COLO668 (cell line): ENCODE measurements at regions not wholly inside any gene's neighbourhood (a gene's known extent, or its start where the extent isn't known, plus 50 kb on each side); places are given as distances from the start of the nearest gene placed in this dataset.
"Not testable (repeated sequence)": the region's sequence is repeated elsewhere in the genome, so short reads cannot be mapped to it uniquely, and the experiment has no call there.

Experiments used
- DNase-seq: peaks from one replicate; lab custom pipeline; 2025; ENCODE audit not compliant: unreplicated experiment; lab: John Stamatoyannopoulos, UW

DNA sequence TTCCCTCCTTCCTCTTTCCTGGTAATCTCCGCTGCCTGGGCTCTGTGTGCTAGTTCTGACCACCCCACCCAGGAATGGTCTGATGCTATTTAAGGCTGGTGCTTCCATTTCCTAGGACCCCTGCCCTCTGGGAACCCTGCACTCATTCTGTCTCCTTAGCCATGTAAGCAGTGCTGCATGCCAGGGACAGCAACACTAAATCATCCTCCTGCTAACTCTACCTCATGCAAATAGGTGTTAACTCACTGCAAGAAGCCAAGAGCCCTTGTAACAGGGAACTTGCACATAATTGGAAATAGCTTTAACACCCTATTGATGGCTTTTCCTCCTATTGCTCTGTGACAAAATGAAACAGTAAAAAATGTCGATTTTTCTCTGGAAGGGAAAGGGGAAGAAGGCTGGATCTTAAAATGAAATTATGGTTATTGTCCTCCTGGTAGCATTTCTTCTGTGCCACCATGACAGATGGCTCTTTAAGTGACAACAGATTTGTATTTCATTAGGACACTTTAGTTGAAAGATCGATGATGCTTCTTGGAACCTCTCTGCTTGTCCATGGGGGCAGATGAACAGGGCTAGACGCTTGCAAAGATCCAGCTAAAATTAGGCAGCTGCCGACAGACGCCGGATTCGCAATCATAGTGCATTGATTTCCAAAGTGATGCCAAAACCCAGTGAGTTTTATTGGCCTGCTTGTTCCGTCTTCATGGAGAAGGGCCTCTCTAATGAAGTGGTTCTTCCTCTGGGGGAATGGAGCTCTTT lies 551.7 kb downstream of the MATN1 start:
- no peak for DNase-seq

DNA sequence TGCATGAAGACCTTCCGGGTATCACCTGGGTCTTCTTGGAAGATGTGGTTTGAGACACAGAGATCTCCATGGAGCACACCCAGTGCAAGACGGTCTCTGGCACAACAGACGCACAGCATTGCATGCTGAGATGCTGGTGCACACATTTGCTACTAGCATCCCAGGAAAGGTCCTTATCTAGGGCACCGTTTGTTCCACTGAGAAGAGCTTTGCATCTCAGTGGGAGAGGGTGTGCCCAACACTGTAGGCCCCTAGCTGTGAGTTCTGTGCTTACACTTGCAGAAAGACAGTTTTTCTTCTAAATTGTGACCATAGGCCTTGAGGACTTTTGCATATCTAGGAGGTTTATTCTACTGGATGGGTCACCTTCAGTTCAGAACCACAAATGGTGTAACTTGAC lies 554.1 kb downstream of the MATN1 start:
- DNase-seq: no peak

DNA sequence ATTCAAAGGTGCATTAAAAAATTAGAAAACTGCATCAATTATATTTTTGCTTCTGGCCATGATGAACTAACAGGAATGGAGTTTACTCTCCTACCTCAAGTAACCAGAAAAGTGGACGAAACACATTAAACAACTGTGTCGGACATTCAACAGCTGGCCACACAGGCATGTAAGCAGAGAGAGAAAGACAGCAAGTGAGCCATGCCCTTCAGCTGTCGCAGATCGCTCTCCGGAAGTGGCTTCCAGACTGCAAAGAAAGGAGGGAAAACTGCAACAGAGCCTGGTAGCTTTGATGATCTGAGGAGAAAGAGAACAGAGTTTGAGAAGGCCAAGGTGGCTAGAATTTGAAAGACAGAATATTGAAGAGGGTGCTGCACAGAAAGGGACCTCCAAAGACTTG lies 557.2 kb downstream of the MATN1 start:
- DNase-seq: no peak

GRCh38 chr1:30165116-30165515 lies 558.3 kb downstream of the MATN1 start:
- DNase-seq: no peak

DNA sequence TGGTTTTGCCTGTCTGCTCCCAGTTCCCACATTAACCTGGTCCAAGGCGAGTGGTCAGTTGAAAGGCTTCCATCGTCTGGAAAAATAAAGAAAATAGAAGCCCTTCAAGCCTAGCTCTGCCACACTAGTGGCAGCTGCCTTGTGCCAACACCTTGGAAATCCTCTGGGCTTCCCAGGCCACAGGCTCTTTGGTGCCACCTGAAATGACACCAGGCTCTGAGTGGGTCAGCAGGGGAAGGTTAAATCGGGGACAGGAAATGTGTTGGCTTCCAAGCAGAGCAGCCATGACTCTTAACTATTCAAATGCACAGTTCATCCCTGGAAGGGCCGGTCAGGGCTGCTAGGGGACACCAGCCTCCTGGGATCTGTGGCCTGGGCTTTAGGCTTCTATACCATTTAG lies 558.7 kb downstream of the MATN1 start:
- DNase-seq: no peak

DNA sequence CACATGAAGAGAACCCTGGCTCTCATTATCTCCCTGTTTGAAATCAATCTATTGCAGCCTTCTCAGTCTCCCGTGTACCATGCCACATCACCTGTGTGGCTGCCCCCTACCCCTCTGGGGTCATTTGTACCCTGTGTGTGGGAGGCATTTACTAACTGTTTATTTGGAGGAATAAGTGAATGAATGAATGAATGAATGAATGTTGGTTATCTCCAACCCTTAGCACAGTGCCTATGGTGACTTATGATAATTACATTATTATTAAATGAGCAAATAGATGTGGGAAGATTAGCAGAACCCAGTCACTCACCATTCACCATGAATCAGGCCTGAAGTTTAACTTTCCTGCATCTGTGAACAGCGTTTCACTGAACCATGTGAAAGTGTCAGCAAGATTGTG lies 560.8 kb downstream of the MATN1 start:
- no peak for DNase-seq

- no peak for DNase-seq
Measured at GRCh38 chr1:30161953-30162352, 561.4 kb downstream of the MATN1 start.

- DNase-seq: no peak
Measured at GRCh38 chr1:30160999-30161689, 562.2 kb downstream of the MATN1 start.

DNA sequence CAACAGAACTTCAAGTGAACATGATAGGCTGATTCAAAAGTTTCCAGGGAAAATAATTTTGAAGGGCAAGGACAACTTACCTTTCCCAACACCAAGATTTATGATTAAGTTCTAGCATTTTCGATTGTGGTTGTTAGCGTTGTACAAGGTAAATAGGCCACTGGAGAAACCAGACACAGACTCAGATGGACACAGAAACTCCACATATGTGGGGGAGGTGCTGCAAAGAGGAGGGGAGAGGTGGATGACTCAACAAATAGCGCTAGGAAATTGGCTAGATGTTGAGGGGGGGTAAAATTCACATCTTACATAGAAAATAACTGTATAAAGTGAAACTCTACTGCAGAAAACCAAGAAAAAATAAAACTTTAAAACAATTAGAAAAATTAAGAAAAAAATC lies 564.4 kb downstream of the MATN1 start:
- no peak for DNase-seq

DNA sequence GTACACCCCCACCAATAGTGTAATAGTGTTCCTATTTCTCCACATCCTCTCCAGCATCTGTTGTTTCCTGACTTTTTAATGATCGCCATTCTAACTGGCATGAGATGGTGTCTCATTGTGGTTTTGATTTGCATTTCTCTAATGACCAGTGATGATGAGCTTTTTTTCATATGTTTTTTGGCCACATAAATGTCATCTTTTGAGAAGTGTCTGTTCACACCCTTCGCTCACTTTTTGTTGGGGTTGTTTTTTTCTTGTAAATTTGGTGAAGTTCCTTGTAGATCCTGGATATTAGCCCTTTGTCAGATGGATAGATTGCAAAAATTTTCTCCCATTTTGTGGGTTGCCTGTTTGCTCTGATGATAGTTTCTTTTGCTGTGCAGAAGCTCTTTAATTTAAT lies 567.7 kb downstream of the MATN1 start:
- not testable (repeated sequence) for DNase-seq

GRCh38 chr1:30155253-30155652 lies 568.1 kb downstream of the MATN1 start:
- DNase-seq: not testable (repeated sequence)

DNA sequence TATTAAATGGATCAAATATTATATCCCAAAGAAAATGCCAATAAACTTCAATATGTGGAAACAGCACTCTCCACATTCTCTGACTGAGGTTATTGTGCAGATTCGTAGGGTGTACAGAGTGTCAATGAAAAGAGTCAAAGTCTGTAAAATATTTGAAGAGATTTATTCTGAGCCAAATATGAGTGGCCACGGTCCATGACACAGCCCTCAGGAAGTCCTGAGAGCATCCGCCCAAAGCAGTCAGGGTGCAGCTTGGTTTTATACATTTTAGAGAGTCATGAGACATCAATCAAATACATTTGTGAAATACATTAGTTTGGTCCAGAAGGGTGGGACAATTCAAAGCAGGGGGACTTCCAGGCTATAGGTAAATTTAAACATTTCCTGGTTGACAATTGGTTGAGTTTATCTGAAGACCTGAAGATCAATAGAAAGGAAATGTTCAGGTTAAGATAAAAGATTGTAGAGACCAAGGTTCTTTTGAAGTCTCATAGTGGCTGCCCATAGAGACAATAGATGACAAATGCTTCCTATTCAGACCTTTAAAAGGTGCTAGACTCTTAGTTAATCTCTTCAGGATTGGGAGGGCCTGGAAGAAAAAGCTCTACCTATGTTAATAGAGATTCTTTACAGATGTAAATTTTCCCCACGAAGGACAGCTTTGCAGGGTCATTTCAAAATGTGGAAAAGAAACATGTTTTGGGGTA lies 569.5 kb downstream of the MATN1 start:
- no peak for DNase-seq

GRCh38 chr1:30151826-30152225 lies 571.6 kb downstream of the MATN1 start:
- DNase-seq: no peak

- DNase-seq: no peak
Measured at GRCh38 chr1:30151119-30151518, 572.3 kb downstream of the MATN1 start.

DNA sequence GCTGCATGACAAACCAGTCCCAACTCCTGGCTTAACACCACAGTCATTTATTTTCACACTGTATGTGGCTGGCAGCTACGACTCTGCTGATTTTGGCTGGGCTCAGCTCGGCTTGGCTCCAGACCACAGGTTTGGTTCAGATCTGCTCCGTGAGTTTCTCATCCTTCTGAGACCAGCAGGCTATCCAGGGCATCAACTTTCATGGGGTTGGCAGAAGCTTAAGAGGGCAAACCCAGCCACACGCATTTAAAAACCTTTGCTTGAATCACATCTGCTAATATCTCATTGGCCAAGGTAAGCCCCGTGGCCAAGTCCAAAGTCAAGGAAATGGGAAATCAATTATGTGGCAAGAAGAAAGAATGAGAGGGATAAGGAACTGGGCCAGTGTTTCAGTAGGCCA lies 574.2 kb downstream of the MATN1 start:
- no peak for DNase-seq

DNA sequence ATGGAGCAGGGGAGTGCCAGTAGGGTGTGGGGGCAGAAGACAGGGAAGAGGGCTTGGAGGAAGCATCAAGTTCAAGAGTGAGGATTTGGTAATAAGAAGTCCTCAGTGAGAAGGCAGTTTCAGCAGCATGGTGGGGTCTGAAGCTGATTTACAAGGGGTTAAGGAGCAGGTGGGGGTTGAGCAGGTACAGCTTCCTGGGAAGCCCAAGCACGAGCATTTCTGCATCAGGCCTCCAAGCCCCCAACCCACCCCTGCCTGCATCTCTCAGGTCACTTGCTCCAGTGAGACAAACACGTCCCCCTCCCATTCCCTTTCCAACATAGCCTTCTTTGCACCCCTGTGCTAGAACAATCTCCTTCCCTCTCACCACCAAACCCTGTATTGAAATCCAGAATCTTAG lies 574.7 kb downstream of the MATN1 start:
- DNase-seq: no peak

- DNase-seq: no peak
Measured at GRCh38 chr1:30147188-30147587, 576.2 kb downstream of the MATN1 start.

DNA sequence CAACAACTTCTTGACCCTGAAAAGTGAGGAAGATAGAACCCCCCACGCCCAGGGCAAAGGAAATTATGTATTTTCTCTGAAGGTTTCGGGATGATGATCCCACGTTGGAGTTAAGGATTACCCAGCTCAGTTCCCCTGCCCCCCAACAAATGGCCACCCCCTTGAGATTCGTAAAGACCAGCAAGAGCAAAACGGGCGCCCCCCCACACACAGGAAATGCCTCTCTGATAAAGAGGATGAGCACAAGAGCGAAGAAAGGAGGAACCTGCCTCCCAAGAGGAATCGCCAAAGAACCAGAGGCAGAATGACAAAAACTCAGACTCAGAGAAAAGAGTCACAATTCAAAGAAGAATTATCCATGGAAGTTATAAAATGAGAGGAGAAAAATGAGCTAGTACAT lies 576.9 kb downstream of the MATN1 start:
- DNase-seq: no peak

DNA sequence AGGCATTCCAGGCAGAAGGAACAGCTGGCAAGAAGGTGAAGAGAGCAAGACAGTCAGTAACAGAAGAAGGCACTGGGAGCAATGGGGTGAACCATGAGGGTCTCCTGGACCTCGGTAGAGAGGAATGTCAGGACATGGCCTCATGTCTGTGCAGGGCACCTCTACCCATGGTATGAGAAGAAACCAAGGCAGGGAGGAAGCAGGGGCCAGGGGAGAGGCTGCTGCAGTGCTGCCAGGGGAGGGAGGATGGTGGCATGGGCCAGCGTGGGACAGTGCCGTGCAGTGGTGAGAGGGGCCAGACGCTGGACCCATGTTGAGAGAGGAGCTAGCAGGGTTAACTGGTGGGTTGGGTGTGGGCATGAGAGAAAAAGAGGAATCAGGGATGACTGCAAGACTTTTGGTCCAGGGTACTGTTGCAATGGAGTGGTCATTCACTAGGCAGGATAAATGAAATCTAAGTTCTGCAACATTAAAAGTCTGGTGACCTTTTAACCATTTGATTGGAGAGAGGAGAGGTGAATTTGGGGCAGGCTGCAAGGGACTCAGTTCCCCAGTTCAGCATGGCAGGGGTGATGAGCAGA lies 577.6 kb downstream of the MATN1 start:
- DNase-seq: no peak

- no peak for DNase-seq
Measured at GRCh38 chr1:30144831-30145230, 578.6 kb downstream of the MATN1 start.

DNA sequence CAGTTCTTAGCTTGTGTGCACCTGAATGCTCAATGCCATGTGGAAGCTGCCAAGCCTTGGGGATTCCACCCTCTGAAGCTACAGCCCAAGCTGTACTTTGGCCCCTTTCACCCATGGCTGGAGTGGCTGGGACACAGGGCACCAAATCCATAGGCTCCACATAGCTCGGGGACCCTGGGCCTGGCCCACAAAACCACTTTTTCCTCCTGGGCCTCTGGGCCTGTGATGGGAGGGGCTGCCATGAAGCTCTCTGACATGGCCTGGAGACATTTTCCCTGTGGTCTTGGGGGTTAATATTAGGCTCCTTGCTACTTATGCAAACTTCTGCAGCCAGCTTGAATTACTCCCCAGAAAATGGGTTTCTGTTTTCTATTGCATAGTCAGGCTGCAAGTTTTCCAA lies 579.9 kb downstream of the MATN1 start:
- DNase-seq: no peak

GRCh38 chr1:30140566-30140965 lies 582.8 kb downstream of the MATN1 start:
- DNase-seq: no peak
